Transverse colon (tissue), 4 donors: ENCODE measurements at regions not wholly inside any gene's neighbourhood (a gene's known extent, or its start where the extent isn't known, plus 50 kb on each side); places are given as distances from the start of the nearest gene placed in this dataset.

Experiments used
- DNase-seq: peaks from one replicate; pipeline ENCODE4 v3.0.0-alpha.2; 2019
- H3K27ac ChIP-seq, 4 donors: fragments of 200-600 bp; sonication (generic); 2 replicates each; pipeline ENCODE4 v1.5.1; 2016 to 2018; ENCODE audit warnings: inconsistent platforms in 4 of 4
- H3K27me3 ChIP-seq: fragments of 200-600 bp; sonication (generic); 2 replicates; pipeline ENCODE4 v1.5.1; 2017; ENCODE audit warnings: inconsistent platforms
- H3K36me3 ChIP-seq, 4 donors: fragments of 200-600 bp; sonication (generic); 2 replicates each; pipeline ENCODE4 v1.5.1; 2017 to 2019; ENCODE audit warnings: inconsistent platforms in 4 of 4
- H3K4me1 ChIP-seq, 4 donors: fragments of 200-600 bp; sonication (generic); 2 replicates each; pipeline ENCODE4 v1.5.1; 2017 to 2020; ENCODE audit warnings: inconsistent platforms in 4 of 4
- H3K4me3 ChIP-seq, 4 donors: fragments of 200-600 bp; sonication (generic); 1 replicate in 1 of 4; 2 replicates in 3 of 4; pipeline versions ENCODE4 v1.5.1 to v1.6.1; 2017 to 2019; ENCODE audit warnings: inconsistent platforms in 4 of 4
- H3K9me3 ChIP-seq, 2 donors: fragments of 200-600 bp; sonication (generic); 2 replicates each; pipeline ENCODE4 v1.5.1; 2017 to 2019; ENCODE audit warnings: inconsistent platforms in 2 of 2
- CTCF ChIP-seq, 5 experiments: fragments of 200-600 bp in 3 of 5; fragments of 450-650 bp in 2 of 5; sonication (generic) in 3 of 5; IDR thresholded peaks; 1 replicate in 2 of 5; 2 replicates in 3 of 5; pipeline ENCODE4 v1.5.1; 2016 to 2017; ENCODE audit warnings: antibody characterized with exemption in 5 of 5, inconsistent platforms in 3 of 5, mild to moderate bottlenecking in 2 of 5, moderate library complexity in 1 of 5
- EP300 ChIP-seq: sonication (generic); formaldehyde crosslinking; IDR thresholded peaks from one replicate; pipeline ENCODE4 v1.6.1; 2017; ENCODE audit warnings: antibody characterized with exemption, low read depth
- POLR2A ChIP-seq: fragments of 450-650 bp; IDR thresholded peaks from one replicate; pipeline ENCODE4 v1.6.1; 2016; ENCODE audit warnings: antibody characterized with exemption, mild to moderate bottlenecking, moderate library complexity
- POLR2AphosphoS5 ChIP-seq, 3 donors: sonication (generic); formaldehyde crosslinking; IDR thresholded peaks; one replicate each; pipeline ENCODE4 v1.6.1; 2016; ENCODE audit warnings: antibody characterized with exemption in 3 of 3
- WGBS, 2 donors: methylation state at CpG; one replicate each; pipeline ENCODE4 v1.1.5; 2018; ENCODE audit warnings: low coverage in 1 of 2; 5-methylcytosine and 5-hydroxymethylcytosine counted together
- in situ Hi-C, 4 donors: fragments of 200-750 bp; cut with MboI; loops; one replicate each; pipeline versions ENCODE4 v1.15.0 to v1.15.1; 2017; ENCODE audit warnings: low sequenced_read_pairs in 3 of 4, low pct_ligation_motif_present in 1 of 4, low pct_unique_long_range_greater_than_20kb in 1 of 4
- intact Hi-C: fragments of 100-400 bp; cut with DNase I; formaldehyde crosslinking; loops from one replicate; pipeline ENCODE4 v1.15.1; 2023; ENCODE audit warnings: low total_unique reads

- intact Hi-C loops (no loop called here), in situ Hi-C loops (loop anchor here in 1 of 4 donors (25.0 kb wide), 1 partner anchor 1480 kb away; no protein-coding TSS in a partner anchor)
- no peaks in the 10 kb centered on the region for H3K27me3 ChIP-seq
- no peak overlapping the region for H3K4me3 ChIP-seq
- no peak overlapping the region for H3K27ac ChIP-seq
- H3K4me1 ChIP-seq, result no peaks in the 10 kb centered on the region
- no peaks in the 10 kb centered on the region for H3K9me3 ChIP-seq
- no peak for DNase-seq
- 64 to 84% methylated on average over 6 of the region's 6 CpGs for WGBS, 2 donors
- no peak for TF ChIP-seq POLR2A
- no peak for TF ChIP-seq EP300
- TF ChIP-seq CTCF (IDR thresholded peaks at IDR 0.05), result no peak
- no peak for TF ChIP-seq POLR2AphosphoS5 (IDR thresholded peaks at IDR 0.05)
- H3K36me3 ChIP-seq, result no peaks in the 10 kb centered on the region
Measured at GRCh38 chr3:6717026-6717943, 143.6 kb upstream of the GRM7 start.

GRCh38 chr3:6719999-6720398, 140.9 kb upstream of the GRM7 start:
- no peak for DNase-seq
- H3K27me3 ChIP-seq, result no peaks in the 10 kb centered on the region
- TF ChIP-seq POLR2A (no peak), POLR2AphosphoS5 (IDR thresholded peaks at IDR 0.05) (no peak)
- no peak overlapping the region for H3K4me3 ChIP-seq
- in situ Hi-C loops, result loop anchor here in 1 of 4 donors (25.0 kb wide), 1 partner anchor 1483 kb away; no protein-coding TSS in a partner anchor
- H3K27ac ChIP-seq, result no peak overlapping the region
- no peaks in the 10 kb centered on the region for H3K9me3 ChIP-seq
- intact Hi-C loops, result no loop called here
- H3K36me3 ChIP-seq, result no peaks in the 10 kb centered on the region
- H3K4me1 ChIP-seq, result no peaks in the 10 kb centered on the region

GRCh38 chr3:6721491-6721890, 139.4 kb upstream of the GRM7 start:
- 85 to 88% methylated on average over 3 to 4 of the region's 4 CpGs for WGBS, 2 donors
- Histone ChIP-seq H3K4me3 (no peak overlapping the region), H3K36me3 (no peaks in the 10 kb centered on the region), H3K27me3 (no peaks in the 10 kb centered on the region), H3K4me1 (no peaks in the 10 kb centered on the region), H3K9me3 (no peaks in the 10 kb centered on the region), H3K27ac (no peak overlapping the region)
- in situ Hi-C loops, result loop anchor here in 1 of 4 donors (25.0 kb wide), 1 partner anchor 1484 kb away; no protein-coding TSS in a partner anchor
- no peak for DNase-seq
- TF ChIP-seq POLR2AphosphoS5 (IDR thresholded peaks at IDR 0.05) (no peak), EP300 (no peak), CTCF (IDR thresholded peaks at IDR 0.05) (no peak), POLR2A (no peak)
- intact Hi-C loops, result no loop called here

GRCh38 chr3:6723205-6723604, 137.7 kb upstream of the GRM7 start:
- no peak for DNase-seq
- TF ChIP-seq POLR2A (no peak), POLR2AphosphoS5 (IDR thresholded peaks at IDR 0.05) (no peak), CTCF (IDR thresholded peaks at IDR 0.05) (no peak), EP300 (no peak)
- in situ Hi-C loops, result loop anchor here in 1 of 4 donors (25.0 kb wide), 1 partner anchor 1486 kb away; no protein-coding TSS in a partner anchor
- no peak overlapping the region for H3K4me3 ChIP-seq
- no peak overlapping the region for H3K27ac ChIP-seq
- no peaks in the 10 kb centered on the region for H3K9me3 ChIP-seq
- no peaks in the 10 kb centered on the region for H3K4me1 ChIP-seq
- no peaks in the 10 kb centered on the region for H3K36me3 ChIP-seq
- H3K27me3 ChIP-seq, result no peaks in the 10 kb centered on the region
- intact Hi-C loops, result no loop called here
